Spleen (tissue), 11 donors: ENCODE measurements at regions not wholly inside any gene's neighbourhood (a gene's known extent, or its start where the extent isn't known, plus 50 kb on each side); places are given as distances from the start of the nearest gene placed in this dataset.
A peak's percentile ranks its signal among the peaks of the same experiment; 100 is the strongest.
"Not testable (repeated sequence)": the region's sequence is repeated elsewhere in the genome, so short reads cannot be mapped to it uniquely, and the experiment has no call there.

ENCODE experiments used
- DNase-seq: peaks from one replicate; pipeline ENCODE4 v3.0.0-alpha.2; 2020
- H3K27ac ChIP-seq, 8 donors: fragments of 200-600 bp; sonication (generic) in 7 of 8; 1 replicate in 4 of 8; 2 replicates in 4 of 8; pipeline versions ENCODE4 v1.5.0 to v1.8.0; 2016 to 2021; ENCODE audit warnings: inconsistent platforms in 4 of 8, mild to moderate bottlenecking in 4 of 8, moderate library complexity in 1 of 8
- H3K27me3 ChIP-seq, 7 donors: fragments of 200-600 bp; sonication (generic) in 6 of 7; replicated peaks in 1 of 7; 1 replicate in 4 of 7; 2 replicates in 3 of 7; pipeline versions ENCODE4 v1.5.0 to v1.8.0; 2016 to 2021; ENCODE audit warnings: inconsistent platforms in 3 of 7, mild to moderate bottlenecking in 1 of 7
- H3K36me3 ChIP-seq, 6 donors: fragments of 200-600 bp; sonication (generic) in 5 of 6; 1 replicate in 4 of 6; 2 replicates in 2 of 6; pipeline versions ENCODE4 v1.5.0 to v1.8.0; 2016 to 2021; ENCODE audit warnings: inconsistent platforms in 2 of 6
- H3K4me1 ChIP-seq, 6 donors: fragments of 200-600 bp; sonication (generic) in 5 of 6; 1 replicate in 3 of 6; 2 replicates in 3 of 6; pipeline versions ENCODE4 v1.5.0 to v1.8.0; 2016 to 2021; ENCODE audit warnings: inconsistent platforms in 3 of 6
- H3K4me3 ChIP-seq, 8 donors: fragments of 200-600 bp; sonication (generic) in 7 of 8; 1 replicate in 4 of 8; 2 replicates in 4 of 8; pipeline versions ENCODE4 v1.5.0 to v1.8.0; 2016 to 2021; ENCODE audit warnings: inconsistent platforms in 4 of 8, mild to moderate bottlenecking in 4 of 8, moderate library complexity in 2 of 8
- H3K9me3 ChIP-seq, 8 donors: fragments of 200-600 bp; sonication (generic) in 7 of 8; 1 replicate in 4 of 8; 2 replicates in 4 of 8; pipeline versions ENCODE4 v1.5.0 to v1.8.0; 2016 to 2021; ENCODE audit warnings: inconsistent platforms in 4 of 8
- CTCF ChIP-seq, 11 experiments: fragments of 200-600 bp in 7 of 11; fragments of 450-650 bp in 4 of 11; sonication (generic) in 4 of 11; IDR thresholded peaks in 8 of 11; conservative IDR thresholded peaks in 3 of 11; 1 replicate in 7 of 11; 2 replicates in 4 of 11; pipeline versions ENCODE4 v1.4.0 to v1.8.0; 2016 to 2021; ENCODE audit warnings: antibody characterized with exemption in 11 of 11, inconsistent platforms in 4 of 11, mild to moderate bottlenecking in 1 of 11
- POLR2A ChIP-seq, 3 donors: fragments of 450-650 bp; IDR thresholded peaks; one replicate each; pipeline ENCODE4 v1.5.1; 2017; ENCODE audit warnings: antibody characterized with exemption in 3 of 3, mild to moderate bottlenecking in 1 of 3
- POLR2AphosphoS5 ChIP-seq, 3 donors: sonication (generic); formaldehyde crosslinking; IDR thresholded peaks; one replicate each; pipeline ENCODE4 v1.5.1; 2017; ENCODE audit warnings: antibody characterized with exemption in 3 of 3
- WGBS, 5 donors: extraction: QIAGEN DNeasy Blood & Tissue Kit in 3 of 5; methylation state at CpG; one replicate each; pipeline versions ENCODE4 v1.1.5 to v1.1.7; 2013 to 2018; 5-methylcytosine and 5-hydroxymethylcytosine counted together
- intact Hi-C: fragments of 100-400 bp; cut with DNase I; formaldehyde crosslinking; loops from one replicate; pipeline ENCODE4 v1.15.0; 2023; ENCODE audit warnings: low total_unique reads
- donor health status: healthy with polysubstance abuse.
- donor health status: DM: no; HTN: no; CAD: no; lungs with moderate emphysema.
- donor health status: DM: no; HTN: no; CAD: no.
- donor health status: Bipolar disorder and iron deficiency.
- donor health status: healthy.
- donor health status: DM: no; HTN: no; CAD: no.
- donor health status: DM: yes; HTN: yes; CAD: no.

- Histone ChIP-seq H3K9me3 (no peaks in the 10 kb centered on the region), H3K27ac (no peak overlapping the region), H3K27me3 (peaks cover 0 to 5% (median 0%) of the 10 kb centered on the region in 7 donors), H3K4me3 (no peak overlapping the region), H3K36me3 (no peaks in the 10 kb centered on the region), H3K4me1 (no peaks in the 10 kb centered on the region)
- TF ChIP-seq POLR2A (IDR thresholded peaks at IDR 0.05) (no peak), CTCF (IDR thresholded peaks at IDR 0.05 in 8 of 11, conservative IDR thresholded peaks at IDR 0.05 in 3 of 11) (peak in 3 of 11 experiments; percentile 7 to 25 (median 23))
- DNase-seq: no peak
- whole genome bisulfite sequencing, 5 donors: 47 to 56% (median 52%) methylated on average over 3 of the region's 3 CpGs
- intact Hi-C loops: no loop called here
Observed at GRCh38 chr13:22801402-22802003, 379.3 kb upstream of the SGCG start.

GRCh38 chr13:22812793-22813192, 368.0 kb upstream of the SGCG start:
- WGBS, 5 donors: 35 to 66% (median 49%) methylated on average over 3 of the region's 3 CpGs
- peaks cover 0 to 4% (median 0%) of the 10 kb centered on the region in 7 donors for H3K27me3 ChIP-seq
- H3K27ac ChIP-seq: no peak overlapping the region
- no peak overlapping the region for H3K4me3 ChIP-seq
- no peaks in the 10 kb centered on the region for H3K9me3 ChIP-seq
- no peak for TF ChIP-seq POLR2AphosphoS5 (IDR thresholded peaks at IDR 0.05)
- no peak for TF ChIP-seq POLR2A (IDR thresholded peaks at IDR 0.05)
- no peak for TF ChIP-seq CTCF (IDR thresholded peaks at IDR 0.05 in 8 of 11, conservative IDR thresholded peaks at IDR 0.05 in 3 of 11)
- no peak for DNase-seq
- no peaks in the 10 kb centered on the region for H3K36me3 ChIP-seq
- intact Hi-C loops: no loop called here
- peaks cover 0 to 18% (median 1%) of the 10 kb centered on the region in 6 donors for H3K4me1 ChIP-seq

GRCh38 chr13:22813531-22814377, 367.0 kb upstream of the SGCG start:
- WGBS, 5 donors: 17 to 26% (median 25%) methylated on average over 21 of the region's 21 CpGs
- H3K36me3 ChIP-seq, DNase-seq, H3K9me3 ChIP-seq, intact Hi-C loops, H3K4me3 ChIP-seq, H3K27ac ChIP-seq, H3K27me3 ChIP-seq: not testable (repeated sequence)
- H3K4me1 ChIP-seq: peaks cover 0 to 18% (median 1%) of the 10 kb centered on the region in 6 donors

GRCh38 chr13:22814433-22814832, 366.3 kb upstream of the SGCG start:
- H3K27ac ChIP-seq, H3K9me3 ChIP-seq, DNase-seq, H3K36me3 ChIP-seq, H3K4me3 ChIP-seq, intact Hi-C loops: not testable (repeated sequence)
- Histone ChIP-seq H3K4me1 (peaks cover 0 to 18% (median 1%) of the 10 kb centered on the region in 6 donors), H3K27me3 (peaks cover 0 to 16% (median 0%) of the 10 kb centered on the region in 7 donors)
- 53 to 70% (median 66%) methylated on average over 8 of the region's 8 CpGs for WGBS, 5 donors

- TF ChIP-seq POLR2A (IDR thresholded peaks at IDR 0.05): no peak
- no peak for TF ChIP-seq POLR2AphosphoS5 (IDR thresholded peaks at IDR 0.05)
- TF ChIP-seq CTCF (IDR thresholded peaks at IDR 0.05 in 8 of 11, conservative IDR thresholded peaks at IDR 0.05 in 3 of 11): no peak
- Histone ChIP-seq H3K9me3 (no peaks in the 10 kb centered on the region), H3K27ac (no peak overlapping the region), H3K4me3 (no peak overlapping the region), H3K4me1 (no peaks in the 10 kb centered on the region), H3K36me3 (no peaks in the 10 kb centered on the region), H3K27me3 (peaks cover 0 to 22% (median 0%) of the 10 kb centered on the region in 7 donors)
- DNase-seq: no peak
- 80 to 96% (median 93%) methylated on average over 2 of the region's 2 CpGs for WGBS, 5 donors
- intact Hi-C loops: no loop called here
Observed at GRCh38 chr13:22821589-22821988, 359.2 kb upstream of the SGCG start.
